ENCODE measurements at regions not wholly inside any gene's neighbourhood (a gene's known extent, or its start where the extent isn't known, plus 50 kb on each side); places are given as distances from the start of the nearest gene placed in this dataset.
"Not testable (repeated sequence)": the region's sequence is repeated elsewhere in the genome, so short reads cannot be mapped to it uniquely, and the experiment has no call there.

DNA sequence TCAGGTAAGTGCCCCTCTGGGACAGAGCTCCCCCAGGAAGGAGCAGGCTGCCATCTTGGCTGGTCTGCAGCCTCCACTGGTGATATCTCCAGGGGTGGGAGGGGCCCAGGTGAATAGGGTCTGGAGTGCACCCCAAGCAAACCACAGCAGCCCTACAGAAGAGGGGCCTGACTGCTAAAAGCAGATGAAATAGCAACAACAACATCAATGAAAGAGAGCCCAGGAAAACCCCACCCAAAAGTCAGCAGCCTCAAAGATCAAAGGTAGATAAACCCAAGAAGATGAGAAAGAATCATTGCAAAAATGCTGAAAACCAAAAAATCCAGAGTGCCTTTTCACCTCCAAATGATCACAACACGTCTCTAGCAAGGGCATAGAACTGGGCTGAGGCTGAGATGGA is 92.5 kb upstream of the PAGE3 start:
- Histone ChIP-seq H3K27me3 (peaks cover 0 to 47% of the 10 kb centered on the region in 2 donors), H3K4me3 (no peak overlapping the region), H3K4me1 (no peaks in the 10 kb centered on the region), H3K9me3 (peaks cover 8 to 9% of the 10 kb centered on the region in 2 donors), H3K27ac (no peak overlapping the region), H3K36me3 (no peaks in the 10 kb centered on the region)
- intact Hi-C loops (cut with DNase I; ENCODE audit: low total_unique reads): loop anchor here (10.0 kb wide), 1 partner anchor 348 kb away; no protein-coding TSS in a partner anchor
- TF ChIP-seq POLR2A (IDR thresholded peaks at IDR 0.05): no peak
- TF ChIP-seq, protein P1, sequence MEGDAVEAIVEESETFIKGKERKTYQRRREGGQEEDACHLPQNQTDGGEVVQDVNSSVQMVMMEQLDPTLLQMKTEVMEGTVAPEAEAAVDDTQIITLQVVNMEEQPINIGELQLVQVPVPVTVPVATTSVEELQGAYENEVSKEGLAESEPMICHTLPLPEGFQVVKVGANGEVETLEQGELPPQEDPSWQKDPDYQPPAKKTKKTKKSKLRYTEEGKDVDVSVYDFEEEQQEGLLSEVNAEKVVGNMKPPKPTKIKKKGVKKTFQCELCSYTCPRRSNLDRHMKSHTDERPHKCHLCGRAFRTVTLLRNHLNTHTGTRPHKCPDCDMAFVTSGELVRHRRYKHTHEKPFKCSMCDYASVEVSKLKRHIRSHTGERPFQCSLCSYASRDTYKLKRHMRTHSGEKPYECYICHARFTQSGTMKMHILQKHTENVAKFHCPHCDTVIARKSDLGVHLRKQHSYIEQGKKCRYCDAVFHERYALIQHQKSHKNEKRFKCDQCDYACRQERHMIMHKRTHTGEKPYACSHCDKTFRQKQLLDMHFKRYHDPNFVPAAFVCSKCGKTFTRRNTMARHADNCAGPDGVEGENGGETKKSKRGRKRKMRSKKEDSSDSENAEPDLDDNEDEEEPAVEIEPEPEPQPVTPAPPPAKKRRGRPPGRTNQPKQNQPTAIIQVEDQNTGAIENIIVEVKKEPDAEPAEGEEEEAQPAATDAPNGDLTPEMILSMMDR (IDR thresholded peaks at IDR 0.05): no peak
- no peak for TF ChIP-seq POLR2AphosphoS5 (IDR thresholded peaks at IDR 0.05)
- no peak for DNase-seq (ENCODE audit: low spot score in 2 of 2)

DNA sequence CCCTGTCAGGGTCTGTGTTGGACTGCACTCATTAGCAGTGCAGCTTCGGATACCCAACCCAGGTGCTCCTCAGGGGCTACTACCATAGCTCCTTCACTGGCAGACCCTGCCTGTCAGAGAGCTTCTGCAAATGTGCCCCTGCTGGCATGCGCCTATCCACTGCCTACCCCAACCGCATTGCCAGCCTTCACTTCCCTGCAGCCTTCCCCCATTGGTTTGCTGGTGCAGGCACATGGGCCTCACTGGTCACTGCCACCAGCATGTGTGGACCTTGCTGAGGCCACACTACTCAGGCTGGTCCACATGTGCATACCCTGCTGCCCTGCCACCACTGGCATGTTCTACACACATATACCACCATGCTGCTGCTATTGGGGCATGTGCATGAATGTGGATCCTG is 72.5 kb upstream of the MAGEH1 start:
- intact Hi-C loops (cut with DNase I; ENCODE audit: low total_unique reads): no loop called here
- Histone ChIP-seq H3K4me1 (no peaks in the 10 kb centered on the region), H3K4me3 (no peak overlapping the region), H3K36me3 (no peaks in the 10 kb centered on the region), H3K27ac (no peak overlapping the region), H3K27me3 (peaks cover 0 to 16% of the 10 kb centered on the region in 2 donors), H3K9me3 (peaks cover 0 to 17% of the 10 kb centered on the region in 2 donors)
- no peak for DNase-seq (ENCODE audit: low spot score in 2 of 2)
- TF ChIP-seq POLR2AphosphoS5 (IDR thresholded peaks at IDR 0.05) (no peak), POLR2A (IDR thresholded peaks at IDR 0.05) (no peak)
- TF ChIP-seq, protein P1 (IDR thresholded peaks at IDR 0.05): no peak

DNA sequence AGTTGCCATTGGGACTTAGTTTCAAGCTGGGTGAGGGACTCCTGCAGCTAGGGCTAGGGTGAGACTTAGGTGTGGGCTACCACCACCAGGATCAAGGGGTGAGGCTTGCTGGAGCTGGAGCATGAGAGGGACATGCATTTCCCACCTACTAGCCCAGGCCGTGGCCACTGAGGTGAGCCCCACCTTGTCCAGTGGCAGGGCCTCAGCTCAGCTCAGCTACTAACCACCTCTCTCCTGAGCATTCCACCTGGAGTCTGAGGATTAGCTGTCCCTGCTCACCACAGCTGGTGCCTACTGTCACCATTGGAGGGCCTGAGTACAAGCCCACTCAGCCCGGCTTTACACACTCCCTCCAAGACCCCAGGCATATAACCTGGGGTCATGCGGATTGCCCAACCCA is 62.6 kb upstream of the MAGEH1 start:
- Histone ChIP-seq H3K9me3 (peaks cover 5 to 19% of the 10 kb centered on the region in 2 donors), H3K4me3 (no peak overlapping the region), H3K36me3 (no peaks in the 10 kb centered on the region), H3K4me1 (no peaks in the 10 kb centered on the region), H3K27ac (no peak overlapping the region), H3K27me3 (peaks cover 0 to 41% of the 10 kb centered on the region in 2 donors)
- no peak for DNase-seq (ENCODE audit: low spot score in 2 of 2)
- intact Hi-C loops (cut with DNase I; ENCODE audit: low total_unique reads): no loop called here
- TF ChIP-seq, protein P1 (IDR thresholded peaks at IDR 0.05): no peak
- no peak for TF ChIP-seq POLR2AphosphoS5 (IDR thresholded peaks at IDR 0.05)
- TF ChIP-seq POLR2A (IDR thresholded peaks at IDR 0.05): no peak

DNA sequence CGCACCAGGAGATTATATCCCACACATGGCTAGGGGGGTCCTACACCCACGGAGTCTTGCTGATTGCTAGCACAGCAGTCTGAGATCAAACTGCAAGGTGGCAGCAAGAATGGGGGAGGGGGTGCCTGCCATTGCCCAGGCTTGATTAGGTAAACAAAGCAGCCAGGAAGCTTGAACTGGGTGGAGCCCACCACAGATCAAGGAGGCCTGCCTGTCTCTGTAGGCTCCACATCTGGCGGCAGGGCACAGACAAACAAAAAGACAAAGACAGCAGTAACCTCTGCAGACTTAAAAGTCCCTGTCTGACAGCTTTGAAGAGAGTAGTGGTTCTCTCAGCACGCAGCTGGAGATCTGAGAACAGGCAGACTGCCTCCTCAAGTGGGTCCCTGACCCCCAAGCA is 55.1 kb upstream of the MAGEH1 start:
- not testable (repeated sequence) for H3K27me3 ChIP-seq, H3K36me3 ChIP-seq

More for the DNA sequence above, 55.1 kb upstream of the MAGEH1 start:
- intact Hi-C loops (cut with DNase I; ENCODE audit: low total_unique reads); H3K4me1 ChIP-seq; H3K4me3 ChIP-seq; H3K9me3 ChIP-seq; DNase-seq (ENCODE audit: low spot score in 2 of 2); H3K27ac ChIP-seq: not testable (repeated sequence)
